ENCODE measurements at regions not wholly inside any gene's neighbourhood (a gene's known extent, or its start where the extent isn't known, plus 50 kb on each side); places are given as distances from the start of the nearest gene placed in this dataset.
"Not testable (repeated sequence)": the region's sequence is repeated elsewhere in the genome, so short reads cannot be mapped to it uniquely, and the experiment has no call there.

DNA sequence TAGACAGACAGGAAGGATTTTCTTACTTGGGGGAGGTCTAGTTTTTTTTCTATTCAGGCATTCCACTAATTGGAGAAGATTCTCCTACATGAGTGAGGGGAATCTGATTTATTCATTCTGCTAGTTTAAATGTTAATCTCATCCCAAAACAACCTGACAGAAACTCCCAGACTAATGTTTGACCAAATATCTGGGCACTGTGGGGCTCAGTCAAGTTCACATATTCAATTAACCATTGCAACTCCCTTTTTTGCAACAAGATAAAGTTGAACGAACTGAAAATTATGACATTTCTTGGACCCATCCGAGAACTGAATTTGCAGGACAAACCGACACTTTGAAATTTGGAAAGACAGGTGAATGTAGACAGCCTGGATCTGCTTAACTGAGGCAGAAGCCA lies 194.4 kb upstream of the PTER start:
- no peak for DNase-seq

DNA sequence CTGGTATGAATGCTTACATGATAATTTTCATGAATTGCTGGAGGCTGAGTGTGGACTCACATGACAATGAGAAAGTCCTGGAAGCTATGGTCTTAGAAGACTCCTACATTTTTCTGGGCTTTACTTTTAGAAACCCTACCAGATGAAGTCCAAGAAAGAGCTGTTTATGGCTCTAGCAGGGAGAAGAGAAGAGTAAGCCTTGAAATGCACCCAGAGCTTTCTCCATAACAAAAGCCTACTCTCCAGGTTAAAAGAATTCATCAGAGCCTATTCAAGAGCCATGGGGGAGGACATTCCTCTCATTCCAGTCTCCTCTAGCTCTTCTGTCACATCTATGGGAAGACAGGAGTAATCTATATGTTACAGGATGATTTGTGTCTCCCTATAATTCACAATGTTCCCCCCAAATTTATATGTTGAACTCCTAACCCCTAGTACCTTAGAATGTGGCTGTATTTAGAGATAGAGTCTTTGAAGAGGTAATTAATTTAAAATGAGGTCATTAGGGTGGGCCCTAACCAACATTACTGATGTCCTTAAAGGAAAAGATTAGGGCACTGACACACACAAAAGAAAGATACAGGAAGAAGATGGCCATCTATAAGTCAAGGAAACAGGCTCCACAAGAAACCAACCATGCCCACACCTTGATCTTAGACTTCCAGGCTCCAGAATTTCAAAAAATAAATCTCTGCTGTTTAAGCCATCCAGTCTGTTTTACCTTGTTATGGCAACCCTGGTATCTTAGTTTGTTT lies 193.8 kb upstream of the PTER start:
- DNase-seq = no peak

DNA sequence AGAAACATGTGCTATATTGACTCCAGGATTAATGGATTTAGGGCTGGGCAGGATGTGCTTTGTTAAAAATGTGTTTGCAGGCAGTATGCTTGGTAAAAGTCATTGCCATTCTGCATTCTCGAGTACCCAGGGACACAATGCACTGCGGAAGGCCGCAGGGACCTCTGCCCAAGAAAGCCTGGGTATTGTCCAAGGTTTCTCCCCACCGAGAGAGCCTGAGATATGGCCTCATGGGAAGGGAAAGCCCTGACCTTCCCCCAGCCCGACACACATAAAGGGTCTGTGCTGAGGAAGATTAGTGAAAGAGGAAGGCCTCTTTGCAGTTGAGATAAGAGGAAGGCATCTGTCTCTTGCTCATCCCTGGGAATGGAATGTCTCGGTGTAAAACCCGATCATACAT lies 186.7 kb upstream of the PTER start:
- not testable (repeated sequence) for DNase-seq

DNA sequence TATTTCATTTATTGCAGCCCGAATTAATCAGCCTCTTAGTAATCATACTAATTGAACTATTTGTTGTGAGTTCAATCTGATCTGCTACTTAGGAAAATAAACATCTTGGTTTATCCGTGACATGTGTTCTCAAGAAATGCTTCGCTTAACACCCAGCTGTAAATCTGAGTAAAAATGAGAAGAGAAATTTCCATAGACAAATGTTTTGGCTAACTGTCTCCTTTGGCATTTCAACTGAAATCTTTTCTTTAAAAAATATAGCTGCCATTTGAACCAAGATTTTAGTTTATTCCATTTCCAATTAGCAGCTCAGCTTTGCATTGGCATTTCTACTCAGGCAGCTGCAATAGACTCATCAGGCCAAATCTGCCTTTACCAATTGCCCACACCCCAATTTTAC lies 180.5 kb upstream of the PTER start:
- DNase-seq = no peak

DNA sequence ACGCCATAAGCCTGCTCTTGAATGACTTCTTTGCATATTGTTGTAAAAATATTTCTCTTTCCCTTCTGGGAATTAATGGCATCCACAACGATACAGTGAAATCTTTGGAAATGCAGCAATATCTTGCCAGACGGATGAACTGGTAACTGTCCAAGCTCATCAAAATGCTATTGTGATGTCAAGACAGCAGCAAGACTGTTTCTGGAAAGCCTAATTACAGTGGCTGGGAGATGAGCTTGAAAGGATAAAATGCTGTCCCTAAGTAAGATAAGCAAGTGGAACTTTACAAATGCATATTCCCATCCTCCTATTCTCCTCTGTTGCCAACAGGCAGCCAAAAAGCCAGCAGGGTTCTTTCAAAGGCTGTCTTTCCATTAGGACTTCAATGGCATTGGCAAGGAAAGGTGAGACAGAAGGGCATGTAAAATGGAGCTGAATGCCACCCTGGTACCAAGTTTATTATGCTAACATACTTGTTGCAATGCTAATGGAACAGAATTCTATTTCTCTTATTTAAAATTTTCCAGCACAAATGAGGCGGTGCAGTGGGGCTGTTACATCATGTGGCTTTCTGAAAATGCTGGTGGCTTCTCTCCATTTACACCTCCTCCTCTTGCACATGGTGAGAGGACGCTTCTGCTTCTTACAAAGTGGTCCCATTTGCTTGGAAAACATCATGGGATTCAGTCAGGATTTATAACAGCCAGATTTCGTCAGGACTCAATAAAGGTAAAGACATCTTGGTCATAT lies 178.3 kb upstream of the PTER start:
- DNase-seq = no peak

DNA sequence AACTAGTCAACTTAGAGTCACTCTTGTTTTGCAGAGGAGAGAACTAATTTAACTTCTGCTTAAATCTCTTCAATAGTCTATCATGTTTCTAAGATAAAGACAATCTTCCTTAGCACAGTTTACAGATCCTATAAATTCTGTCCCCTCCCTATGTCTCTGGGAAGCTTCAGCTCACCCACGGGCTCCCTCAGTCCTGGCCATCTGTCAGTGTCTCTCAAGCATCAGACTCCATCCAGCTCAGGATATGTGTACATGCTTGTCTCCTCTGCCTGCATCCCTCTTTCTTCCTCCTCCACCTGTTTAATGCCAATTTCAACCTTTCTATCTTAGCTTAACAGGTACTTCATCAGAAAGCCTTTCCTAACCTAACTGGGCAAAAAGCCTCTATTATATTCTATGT lies 177.1 kb upstream of the PTER start:
- no peak for DNase-seq

DNA sequence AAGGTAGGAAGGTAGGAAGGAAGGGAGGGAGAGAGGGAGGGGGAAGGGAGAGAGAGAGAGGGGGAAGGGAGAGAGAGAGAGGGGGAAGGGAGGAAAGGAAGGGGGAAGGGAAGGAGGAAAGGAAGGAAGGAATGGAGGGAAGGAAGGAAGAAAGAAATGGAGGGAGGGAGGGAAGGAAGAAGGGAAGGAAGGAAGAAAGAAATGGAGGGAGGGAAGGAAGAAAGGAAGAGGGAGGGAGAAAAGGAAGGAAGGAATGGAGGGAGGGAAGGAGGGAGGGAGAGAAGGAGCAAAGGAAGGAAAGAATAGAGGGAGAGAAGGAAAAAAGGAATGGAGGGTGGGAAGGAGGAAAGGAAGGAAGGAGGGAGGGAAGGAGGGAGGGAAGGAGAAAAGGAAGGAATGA lies 176.4 kb upstream of the PTER start:
- no peak for DNase-seq

DNA sequence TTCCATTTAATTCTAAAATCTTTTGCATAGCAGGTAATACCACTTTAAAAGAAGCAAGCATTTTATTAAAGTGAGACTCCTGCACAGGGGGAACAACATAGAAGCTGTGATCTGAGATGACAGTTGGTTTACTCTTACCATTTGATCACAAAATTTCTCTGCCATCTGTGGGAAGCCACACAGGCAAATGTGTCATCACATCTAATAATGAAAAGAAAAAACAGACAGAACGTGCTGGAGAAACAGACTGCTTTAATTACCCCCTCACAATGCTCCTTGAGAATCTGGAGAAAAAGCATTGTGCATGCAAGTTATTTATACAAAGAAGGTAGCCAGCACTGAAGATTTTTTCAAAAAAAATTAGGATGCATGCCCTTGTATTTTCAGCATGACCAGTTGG lies 165.2 kb upstream of the PTER start:
- DNase-seq = no peak

DNA sequence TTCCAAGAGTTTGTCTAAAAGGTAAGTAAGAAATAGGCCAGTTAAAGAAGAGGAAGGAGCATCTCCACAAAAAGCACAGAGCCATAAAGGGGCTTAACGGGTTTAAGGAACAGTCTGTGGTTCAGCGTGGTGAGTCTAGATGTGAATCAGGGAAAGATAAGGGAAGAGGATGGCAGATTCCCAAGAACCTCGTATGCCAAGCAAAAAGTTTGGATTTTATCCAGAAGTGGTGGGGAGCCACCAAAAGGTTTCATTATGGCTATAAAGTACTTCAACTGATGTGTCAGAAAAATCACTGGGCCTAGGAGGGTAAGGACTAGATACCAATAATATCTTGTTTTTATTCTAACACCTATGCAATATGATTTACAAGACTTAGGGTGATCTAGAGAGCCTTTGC lies 161.9 kb upstream of the PTER start:
- DNase-seq = no peak

DNA sequence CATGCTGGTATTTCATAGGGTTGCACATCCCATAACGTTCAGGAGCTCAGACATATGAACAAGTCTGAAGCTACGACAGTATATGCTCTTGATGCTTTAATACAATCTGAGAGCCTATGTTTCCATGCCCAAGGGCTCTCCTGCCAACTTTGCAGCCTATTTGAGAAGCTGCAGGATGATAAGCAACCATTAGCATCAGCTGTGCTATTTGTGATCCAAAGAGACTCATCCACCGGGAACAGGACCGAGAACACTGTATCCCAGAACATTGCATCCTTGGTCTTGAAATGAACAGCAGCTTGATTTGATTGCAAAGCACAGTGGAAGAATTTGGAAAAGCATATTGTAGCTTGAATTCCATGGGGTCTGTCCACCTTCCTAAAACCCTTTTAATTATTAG lies 156.2 kb upstream of the PTER start:
- no peak for DNase-seq

DNA sequence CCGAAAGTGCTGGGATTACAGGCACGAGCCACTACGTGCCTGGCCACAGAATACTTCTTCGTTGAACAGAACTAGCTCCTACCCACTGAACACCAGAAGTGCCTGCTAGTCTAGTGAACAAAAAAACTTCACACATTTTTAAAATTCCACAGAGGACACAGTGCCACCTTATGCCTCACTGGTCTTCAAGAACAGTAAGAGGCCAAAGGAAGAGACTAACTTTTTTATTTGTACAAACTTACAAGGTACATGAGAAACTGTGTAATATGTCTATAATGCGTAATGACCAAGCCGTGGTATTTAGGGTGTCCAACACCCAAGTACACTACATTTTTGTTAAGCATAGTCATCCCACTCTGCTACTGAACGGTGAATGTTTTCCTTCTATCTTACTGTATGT lies 144.4 kb upstream of the PTER start:
- DNase-seq = no peak

DNA sequence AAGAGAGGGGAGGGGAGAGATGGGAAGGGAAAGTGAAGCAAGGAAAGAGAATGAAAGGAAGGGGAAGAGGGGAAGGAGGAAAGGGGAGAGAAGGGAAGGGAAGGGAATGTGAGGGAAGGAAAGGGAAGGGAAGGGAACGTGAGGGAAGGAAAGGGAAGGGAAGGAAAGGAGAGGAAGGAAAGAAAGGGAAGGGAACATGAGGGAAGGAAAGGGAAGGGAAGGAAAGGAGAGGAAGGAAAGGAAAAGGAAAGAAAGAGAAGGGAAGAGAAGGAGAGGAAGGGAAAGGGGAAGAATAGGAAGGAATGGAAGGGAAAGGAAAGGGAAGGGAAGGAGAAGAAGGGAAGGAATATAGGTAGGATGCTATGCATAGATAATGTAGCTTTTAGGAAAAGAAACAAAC lies 139.7 kb upstream of the PTER start:
- DNase-seq = no peak

DNA sequence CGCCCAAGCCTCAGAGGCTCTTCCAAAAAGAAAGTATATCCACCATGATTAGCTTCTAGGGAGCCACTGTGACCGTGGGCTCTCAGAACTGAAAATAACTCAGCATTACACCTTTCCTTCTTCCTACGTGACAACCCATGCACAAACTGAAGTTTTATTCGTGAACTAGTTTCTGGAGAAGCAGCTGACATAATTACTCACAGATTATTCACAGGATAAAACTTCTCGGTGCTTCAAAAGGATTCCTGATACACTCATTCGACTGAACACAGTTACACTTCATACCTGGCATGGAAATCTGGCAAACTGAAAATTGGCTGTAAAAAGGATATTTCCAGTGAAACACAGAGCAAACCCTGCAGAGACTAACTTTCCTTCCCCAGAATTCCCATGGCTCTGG lies 139.2 kb upstream of the PTER start:
- no peak for DNase-seq

DNA sequence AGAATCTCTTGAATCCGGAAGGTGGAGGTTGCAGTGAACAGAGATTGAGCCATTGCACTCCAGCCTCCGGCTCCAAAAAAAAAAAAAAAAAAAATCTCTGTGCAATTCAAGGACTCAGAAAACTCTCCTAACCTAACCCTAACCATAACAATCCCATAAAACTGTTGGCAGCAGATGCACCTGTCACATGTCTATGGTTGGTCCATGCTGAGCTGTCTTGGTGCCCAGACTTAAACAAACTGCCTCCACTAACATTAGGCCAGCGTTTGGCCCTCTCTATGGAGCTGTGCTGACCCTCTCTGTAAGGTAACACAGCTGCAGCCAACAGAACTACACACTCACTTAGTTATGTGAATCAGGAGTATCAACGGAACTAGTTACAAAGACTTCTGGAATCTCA lies 132.5 kb upstream of the PTER start:
- DNase-seq = no peak

DNA sequence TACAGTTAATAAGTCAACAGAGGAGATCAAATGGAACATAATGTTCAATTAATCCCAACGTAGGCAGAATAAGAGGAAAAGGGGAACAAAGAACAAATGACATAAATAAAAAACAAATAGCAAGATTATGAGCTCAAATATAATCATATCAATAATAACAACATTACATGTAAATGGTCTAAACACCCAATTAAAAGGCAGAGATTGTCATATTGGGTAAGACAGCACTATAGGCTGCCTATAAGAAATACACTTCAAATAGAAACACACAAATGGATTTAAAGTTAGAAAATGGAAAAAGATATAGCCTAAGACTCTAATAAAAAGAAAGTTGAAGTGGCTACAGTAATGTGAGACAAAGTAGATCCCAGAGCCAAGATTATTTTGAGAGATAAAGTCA lies 126.4 kb upstream of the PTER start:
- no peak for DNase-seq

DNA sequence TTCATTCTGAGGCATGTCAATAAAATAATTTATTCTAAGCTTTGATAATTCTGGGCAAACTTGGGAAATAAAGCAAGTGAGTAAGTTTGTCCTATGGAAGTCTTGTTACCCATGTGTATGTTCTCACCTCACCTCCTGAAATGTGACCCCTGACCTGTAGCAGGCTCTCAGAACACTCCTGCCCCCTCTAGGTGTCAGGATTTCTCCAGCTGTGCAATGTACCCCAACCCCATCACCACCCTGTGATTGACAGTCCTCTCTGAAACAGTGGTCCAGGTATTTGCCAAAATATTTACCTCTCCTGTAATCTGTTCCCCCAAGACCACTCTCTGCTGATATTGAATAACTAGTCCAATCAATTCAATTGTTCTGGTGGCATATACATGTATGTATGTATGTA lies 122.6 kb upstream of the PTER start:
- no peak for DNase-seq

DNA sequence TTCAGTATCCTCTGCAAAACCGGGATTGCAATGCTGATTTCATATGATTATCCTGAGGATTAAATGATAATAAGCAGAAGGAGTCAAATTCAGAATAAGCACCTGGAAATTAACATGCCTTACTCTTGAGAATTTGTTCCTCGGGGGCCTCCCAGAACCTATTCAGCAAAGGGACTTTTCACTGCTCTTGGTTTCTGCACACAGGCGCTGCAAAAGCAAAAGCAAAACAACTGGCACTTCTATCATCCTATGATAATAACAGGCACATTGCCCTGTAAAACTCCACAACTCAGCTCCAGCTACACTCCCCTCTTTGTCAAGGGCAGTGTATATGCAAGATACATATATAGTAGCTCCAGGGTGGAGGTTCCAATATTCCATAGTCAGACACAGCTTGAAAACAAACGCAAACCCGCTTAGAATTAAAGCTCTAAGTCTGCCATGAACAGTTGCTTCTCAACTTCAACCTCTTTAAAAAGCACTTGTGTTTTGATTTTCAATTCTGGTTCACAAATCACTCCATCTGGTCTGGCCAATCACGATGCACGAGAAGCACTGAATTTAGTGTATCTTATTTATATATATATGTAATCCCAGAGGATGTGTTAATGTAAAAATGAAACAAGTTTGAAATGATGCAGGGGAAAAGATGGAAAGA lies 119.9 kb upstream of the PTER start:
- no peak for DNase-seq

DNA sequence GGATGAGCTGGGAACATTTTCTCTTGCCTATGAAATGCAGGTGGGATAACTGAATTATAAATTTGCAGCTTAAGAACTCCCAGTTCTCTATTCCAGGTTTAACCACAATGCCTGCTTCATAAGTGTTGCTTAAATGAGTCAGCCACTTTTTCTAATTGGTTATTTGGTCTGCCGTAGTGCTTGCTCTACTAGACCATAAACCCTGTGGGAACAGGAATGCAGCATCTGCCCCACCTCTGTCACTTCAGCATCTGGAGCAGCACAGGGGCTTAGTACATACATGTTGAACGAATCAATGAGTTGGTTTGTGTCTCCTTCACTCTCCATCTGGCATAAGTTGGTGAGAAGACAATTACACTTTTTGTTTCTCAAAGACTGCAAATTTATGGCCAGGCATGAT lies 95.2 kb upstream of the PTER start:
- no peak for DNase-seq

DNA sequence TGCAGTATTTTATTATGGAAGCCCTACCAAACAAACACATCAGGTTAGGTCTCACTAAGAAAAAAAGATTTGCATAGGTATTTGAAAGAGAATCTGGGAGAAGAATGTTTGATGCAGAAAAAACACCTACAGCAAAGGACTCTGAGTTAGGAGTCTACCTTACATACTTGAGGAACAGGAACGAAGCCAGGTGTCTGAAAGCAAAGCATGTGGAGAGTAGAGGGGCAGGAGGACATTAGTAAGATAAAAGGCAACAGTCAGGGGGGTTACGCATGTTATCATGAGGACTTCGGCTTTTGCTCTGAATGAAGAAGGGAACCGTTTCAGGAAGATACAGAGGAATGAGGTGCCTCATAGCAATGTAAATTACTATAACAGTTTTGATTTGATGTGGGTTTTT lies 87.9 kb upstream of the PTER start:
- DNase-seq = no peak

DNA sequence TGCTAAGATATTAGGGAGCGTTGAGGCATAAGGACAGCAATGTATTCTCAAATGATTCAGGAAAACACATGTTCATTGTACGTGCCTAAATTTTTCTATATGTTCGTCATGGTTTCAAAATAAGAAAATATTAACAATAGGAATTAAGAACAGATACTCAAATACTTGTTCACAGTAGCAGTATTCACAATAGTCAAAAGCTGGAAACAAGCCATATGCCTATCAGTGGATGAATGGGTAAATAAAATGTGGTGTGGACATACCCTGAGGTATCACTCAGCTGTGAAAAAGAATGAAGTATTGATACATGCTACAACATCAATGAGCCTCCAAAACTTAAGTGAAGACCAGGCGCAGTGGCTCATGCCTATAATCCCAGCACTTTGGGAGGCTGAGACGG lies 84.7 kb upstream of the PTER start:
- no peak for DNase-seq

DNA sequence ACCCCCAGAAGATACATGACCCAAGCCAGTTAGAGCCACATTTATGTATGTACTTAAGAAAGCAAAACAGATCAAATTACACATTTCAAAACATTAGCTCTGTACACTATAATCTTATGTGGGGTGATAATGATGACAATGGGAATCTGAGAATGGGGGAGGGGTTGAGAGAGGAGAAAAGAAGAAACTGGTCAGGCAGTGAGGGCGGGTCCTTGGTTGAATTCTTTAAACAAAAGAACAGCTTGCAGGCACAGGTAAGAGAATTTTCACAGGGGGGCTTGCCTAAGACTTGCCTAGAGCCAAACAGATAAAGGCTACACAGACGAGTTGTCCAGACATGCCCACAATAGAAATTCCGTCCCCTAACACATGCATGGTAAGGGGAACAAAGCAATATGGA lies 76.8 kb upstream of the PTER start:
- DNase-seq = no peak

DNA sequence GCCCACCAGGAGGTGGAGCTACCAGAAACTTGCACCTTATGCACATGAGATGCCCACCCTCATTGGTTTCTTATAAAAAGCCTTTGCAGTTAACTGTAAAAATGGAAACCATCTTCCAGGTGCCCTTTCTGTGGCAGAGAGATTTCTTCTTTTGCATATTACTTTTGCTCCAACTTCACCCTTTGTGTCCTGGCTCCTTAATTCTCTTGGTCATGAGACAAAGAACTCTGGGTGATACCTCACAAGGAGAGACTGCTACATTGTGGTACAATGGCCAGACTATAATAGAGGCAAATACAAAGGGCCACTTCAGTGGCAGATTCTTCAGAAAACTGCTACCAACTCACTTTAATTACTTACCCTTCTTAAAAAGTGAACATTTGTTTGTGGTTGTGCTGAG lies 76.4 kb upstream of the PTER start:
- no peak for DNase-seq

DNA sequence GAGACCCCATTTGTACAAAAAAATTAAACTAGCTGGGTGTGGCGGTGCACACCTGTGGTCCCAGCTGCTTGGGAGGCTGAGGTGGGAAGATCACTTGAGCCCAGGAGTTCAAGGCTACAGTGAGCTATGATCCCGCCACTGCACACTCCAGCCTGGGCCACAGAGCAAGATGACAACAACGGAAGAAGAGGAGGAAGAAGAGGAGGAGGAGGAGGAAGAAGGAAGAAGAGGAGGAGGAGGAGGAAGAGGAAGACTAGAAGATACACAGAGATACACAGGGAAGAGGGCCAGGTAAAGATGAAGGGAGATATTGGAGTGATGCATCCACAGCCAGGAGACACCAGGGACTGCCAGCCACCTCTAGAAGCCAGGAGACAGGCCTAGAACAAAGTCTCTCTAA lies 75.7 kb upstream of the PTER start:
- no peak for DNase-seq

DNA sequence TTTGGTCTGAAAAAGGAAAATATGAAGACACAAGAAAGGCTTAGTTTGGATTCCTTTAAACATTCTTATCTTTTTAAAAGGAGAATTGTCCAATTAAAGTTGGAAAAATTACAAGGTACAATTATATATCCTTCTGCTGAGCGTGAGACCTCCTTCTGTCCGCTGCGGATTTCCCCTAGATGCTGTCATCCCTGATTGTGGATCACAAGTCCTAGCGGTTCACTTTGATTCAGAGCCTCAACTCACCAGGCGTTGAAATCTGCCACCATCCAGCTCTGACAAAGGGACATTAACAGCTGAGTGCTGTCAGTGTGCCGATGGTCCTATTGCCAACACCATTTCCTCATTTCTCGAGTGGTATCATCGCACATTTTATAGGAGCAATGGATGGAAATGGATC lies 73.1 kb upstream of the PTER start:
- DNase-seq = no peak

Measured in right hindlimb (tissue), 1 donor.